SU-DHL-6 (cell line): ENCODE measurements at regions not wholly inside any gene's neighbourhood (a gene's known extent, or its start where the extent isn't known, plus 50 kb on each side); places are given as distances from the start of the nearest gene placed in this dataset.

ENCODE experiments used
- EZH2phosphoT487 ChIP-seq: fragments of 200-600 bp; sonication (generic), shearing (Covaris generic); conservative IDR thresholded peaks from 2 replicates; pipeline ENCODE4 v1.6.1; 2018; ENCODE audit warnings: mild to moderate bottlenecking, antibody characterized with exemption, low read length, moderate library complexity, mixed read lengths
- TF ChIP-seq, protein P1 (sequence below): fragments of 200-600 bp; sonication (generic); IDR thresholded peaks from one replicate; pipeline ENCODE4 v1.5.1; 2017; ENCODE audit warnings: antibody characterized with exemption, mild to moderate bottlenecking, low read length, moderate library complexity; ENCODE audit not compliant: insufficient read depth, poor library complexity, severe bottlenecking

- TF ChIP-seq, protein P1, sequence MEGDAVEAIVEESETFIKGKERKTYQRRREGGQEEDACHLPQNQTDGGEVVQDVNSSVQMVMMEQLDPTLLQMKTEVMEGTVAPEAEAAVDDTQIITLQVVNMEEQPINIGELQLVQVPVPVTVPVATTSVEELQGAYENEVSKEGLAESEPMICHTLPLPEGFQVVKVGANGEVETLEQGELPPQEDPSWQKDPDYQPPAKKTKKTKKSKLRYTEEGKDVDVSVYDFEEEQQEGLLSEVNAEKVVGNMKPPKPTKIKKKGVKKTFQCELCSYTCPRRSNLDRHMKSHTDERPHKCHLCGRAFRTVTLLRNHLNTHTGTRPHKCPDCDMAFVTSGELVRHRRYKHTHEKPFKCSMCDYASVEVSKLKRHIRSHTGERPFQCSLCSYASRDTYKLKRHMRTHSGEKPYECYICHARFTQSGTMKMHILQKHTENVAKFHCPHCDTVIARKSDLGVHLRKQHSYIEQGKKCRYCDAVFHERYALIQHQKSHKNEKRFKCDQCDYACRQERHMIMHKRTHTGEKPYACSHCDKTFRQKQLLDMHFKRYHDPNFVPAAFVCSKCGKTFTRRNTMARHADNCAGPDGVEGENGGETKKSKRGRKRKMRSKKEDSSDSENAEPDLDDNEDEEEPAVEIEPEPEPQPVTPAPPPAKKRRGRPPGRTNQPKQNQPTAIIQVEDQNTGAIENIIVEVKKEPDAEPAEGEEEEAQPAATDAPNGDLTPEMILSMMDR: no peak
- no peak for TF ChIP-seq EZH2phosphoT487
Measured at GRCh38 chr6:50442531-50443040, 270.7 kb upstream of the TFAP2D start.
